ENCODE measurements at regions not wholly inside any gene's neighbourhood (a gene's known extent, or its start where the extent isn't known, plus 50 kb on each side); places are given as distances from the start of the nearest gene placed in this dataset.

DNA sequence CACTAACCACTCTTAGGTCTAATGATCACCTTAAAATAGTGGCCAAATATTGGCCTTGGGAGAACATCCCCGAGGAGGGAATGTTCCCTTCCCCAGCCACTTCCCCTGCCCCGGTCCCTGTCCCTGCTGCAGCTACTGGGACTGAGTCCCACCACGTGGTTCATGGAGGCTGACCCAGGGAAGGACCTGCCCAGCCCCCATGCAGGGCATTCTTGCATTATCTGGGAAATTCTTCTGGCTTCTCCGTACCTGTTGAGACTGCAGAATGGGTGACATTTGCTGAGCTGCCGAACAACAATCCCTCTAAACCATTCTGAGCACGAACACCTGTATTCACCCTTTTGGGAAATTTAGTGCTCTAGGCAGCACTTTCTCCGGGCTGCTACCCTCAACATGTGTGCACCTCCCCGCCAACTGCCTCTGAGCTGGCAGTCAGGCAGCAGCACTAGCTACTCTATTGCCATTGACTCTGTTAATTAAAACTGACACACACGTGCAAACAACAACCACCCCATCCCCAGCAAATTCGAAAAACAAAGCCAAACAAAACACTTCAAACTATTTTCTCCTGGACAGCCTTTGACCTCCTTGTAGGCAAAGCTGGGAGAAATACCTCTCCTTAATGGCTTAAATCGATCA is 567.4 kb upstream of the MKI67 start:
- DNase-seq, result no peak

DNA sequence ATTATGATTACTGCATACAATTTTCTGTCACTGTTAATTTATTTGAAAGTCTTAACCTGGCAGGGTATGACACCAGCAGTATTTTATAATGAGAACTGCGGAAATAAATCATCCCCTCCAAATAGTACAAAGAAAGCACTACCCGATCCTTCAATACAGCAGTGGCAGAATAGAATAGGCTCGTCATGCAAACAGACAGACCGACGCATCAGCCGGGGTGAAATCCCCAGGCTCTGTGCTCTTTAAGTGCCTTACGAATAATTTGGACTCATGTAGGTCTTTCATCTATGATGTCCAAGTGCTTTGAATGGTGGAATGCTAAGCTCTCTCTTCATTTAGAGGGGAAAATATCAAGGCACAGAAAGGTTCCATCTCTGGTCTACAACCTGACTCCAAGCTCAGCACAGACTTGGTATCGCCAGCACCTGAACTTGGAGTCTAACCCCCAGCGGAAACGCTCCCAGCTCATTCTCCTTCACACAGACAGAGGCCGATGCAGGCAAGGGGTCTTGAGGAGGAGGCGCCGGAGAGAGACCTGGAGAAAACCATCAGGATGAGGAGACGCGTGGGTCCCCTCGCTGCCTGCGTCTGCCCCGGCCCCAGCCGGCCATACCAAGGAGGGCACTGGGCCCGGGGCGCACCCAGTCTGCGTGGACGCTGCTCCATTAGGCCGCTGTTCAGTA is 568.1 kb upstream of the MKI67 start:
- no peak for DNase-seq

DNA sequence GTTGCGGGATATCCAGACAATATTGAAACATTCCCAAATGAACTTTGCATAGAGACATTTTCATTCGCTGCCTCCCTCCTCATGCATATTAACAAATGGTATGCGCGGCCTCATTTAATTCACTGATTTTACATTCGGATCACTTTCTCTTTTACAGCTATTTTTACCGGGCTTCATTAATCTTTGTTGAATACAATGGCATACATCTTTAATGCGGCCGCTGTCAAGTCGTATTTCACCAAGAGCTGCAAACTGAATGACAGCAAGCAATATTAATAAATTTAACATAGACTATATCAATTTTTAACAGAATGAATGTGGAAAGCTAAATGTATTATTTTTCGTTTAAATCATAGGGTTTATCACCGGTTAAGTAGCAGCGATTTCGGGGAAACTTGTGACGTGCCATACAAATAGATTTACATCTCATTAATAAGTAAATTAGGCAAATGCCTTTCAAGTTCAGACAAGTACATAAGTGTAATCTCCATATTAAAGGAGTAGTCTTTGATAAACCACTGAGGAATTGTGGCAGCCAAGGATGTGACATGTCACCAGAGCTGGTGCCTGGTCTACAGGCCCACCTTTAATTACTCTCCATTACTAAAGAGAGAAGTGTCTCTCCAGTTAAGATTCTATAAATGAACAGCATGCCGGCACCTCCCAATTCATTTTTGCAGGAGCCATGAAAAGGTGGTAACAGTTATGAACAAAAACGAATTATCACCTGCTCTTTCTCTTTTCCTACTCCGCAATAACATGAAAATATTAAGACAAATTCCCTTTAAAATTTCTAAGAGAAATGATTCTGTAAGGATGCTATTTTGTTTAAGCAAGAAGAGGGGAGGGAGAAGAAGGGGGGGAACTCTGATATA is 568.9 kb upstream of the MKI67 start:
- DNase-seq, result no peak

GRCh38 chr10:128695931-128696330 is 569.7 kb upstream of the MKI67 start:
- no peak for DNase-seq

DNA sequence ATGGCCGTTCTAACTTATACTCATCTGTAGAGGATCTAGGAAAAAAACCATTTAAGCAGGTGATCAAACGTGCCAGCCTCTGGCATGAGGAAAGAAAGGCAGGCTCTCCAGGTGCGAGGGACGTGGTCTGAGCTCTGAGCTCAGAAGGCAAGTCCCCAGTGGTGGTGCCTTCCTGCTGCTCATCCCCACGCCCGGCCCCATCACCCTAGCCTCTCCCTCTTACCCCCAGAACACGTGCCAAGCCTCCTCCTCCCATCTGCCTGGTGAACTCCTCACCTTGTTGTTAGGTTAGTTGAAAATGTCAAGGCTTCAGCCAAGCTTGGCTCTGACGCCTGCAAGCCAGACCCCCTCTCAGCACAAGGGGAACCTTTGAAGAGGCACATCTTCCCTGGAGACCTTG is 571.2 kb upstream of the MKI67 start:
- DNase-seq, result no peak

- DNase-seq, result no peak
Observed at GRCh38 chr10:128701381-128701780, 575.2 kb upstream of the MKI67 start.

DNA sequence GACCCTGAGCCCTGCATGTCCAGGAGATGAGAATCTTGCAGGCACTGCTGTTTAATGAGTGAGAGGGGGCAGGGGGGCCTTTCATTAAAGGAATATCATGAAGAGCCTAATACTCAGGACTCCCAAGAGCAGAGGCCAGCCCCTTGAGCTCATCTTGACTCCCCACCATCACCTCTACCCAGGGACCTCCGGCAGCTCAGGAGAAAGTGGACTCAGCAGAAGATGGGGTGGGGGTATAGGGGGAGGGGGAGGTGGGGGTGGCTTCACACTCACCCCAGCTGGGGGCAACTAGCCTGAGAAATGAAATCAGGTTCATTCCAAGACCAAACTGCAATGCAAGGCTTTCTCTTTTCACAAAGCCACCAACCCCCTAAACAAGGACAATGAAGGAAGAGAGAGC is 575.6 kb upstream of the MKI67 start:
- DNase-seq, result no peak

- DNase-seq, result no peak
Observed at GRCh38 chr10:128704716-128705115, 578.5 kb upstream of the MKI67 start.

DNA sequence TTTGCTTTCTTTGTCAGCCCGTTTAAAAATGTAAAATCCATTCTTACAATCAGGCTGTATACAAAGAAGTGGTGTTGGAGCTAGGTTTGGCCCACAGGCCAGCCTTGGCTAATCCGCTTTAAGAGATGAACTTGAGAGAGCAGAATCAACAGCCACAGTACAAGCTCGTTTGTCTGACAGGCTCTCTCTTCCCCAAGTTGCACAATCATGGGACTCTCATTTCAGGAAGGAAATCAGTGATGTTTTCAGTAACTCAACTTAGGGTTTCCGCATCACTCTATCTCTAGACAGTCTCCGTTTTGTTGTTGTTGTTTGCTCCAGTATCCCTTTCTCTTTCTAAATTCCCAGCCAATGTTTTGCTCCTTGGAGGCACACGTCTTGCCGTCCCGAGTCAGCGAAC is 582.0 kb upstream of the MKI67 start:
- DNase-seq, result no peak

DNA sequence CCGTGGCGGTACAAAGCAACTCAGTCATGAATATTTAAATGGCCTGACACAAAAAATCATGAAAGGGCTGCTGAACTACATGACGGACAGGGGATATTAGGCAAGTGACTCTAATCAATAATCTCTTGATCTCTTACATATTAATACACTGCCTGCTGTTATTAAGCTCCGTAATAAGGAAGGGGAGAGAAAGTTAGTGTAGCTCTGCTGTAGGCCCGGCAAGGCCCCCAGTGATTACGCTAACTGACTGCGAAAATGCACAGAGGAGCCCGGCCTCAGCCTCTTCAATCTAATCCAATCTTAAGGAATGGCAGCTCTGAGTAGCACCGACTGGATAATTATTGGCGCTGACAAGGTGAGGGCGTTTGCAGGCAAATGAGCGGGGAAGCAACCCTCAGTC is 583.5 kb upstream of the MKI67 start:
- no peak for DNase-seq

GRCh38 chr10:128710098-128710797 is 584.0 kb upstream of the MKI67 start:
- no peak for DNase-seq

DNA sequence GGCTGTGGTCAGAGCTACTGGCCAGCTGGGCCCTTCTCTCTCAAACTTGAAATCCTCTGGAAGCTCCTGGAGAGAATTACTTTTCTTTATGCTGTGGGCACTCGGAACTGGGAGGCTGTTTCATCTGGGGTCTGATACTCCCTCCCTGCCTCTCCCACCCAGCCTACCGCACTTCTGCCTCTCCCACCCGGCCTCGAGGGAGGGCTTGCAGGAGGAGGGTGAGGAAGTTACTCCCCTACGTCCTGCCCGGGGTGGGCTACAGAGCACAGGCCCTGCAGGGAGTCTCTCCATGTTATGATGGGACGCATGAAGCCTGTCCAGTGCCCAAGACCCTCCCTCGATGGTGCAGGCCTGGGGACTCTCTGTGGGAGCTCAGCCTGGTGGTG is 584.6 kb upstream of the MKI67 start:
- no peak for DNase-seq

DNA sequence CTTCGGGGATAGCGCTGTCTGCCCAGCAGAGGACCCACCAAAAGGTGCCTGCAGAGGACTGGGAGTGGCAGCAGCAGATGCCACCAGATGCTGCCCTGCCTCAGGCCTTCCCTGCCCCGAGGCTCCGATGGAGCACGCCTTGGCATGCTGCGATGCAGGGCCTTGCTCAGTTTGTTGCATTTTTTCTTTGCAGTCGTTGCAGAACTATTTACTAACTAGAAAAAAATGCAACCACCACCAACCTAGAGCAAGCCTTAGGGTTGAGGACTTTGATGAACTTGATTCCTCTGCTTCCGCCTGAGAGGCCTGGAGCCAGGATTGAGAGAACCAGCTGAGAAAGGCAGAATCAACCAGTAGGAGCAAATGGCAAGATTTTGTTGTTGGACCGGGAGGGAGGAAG is 585.6 kb upstream of the MKI67 start:
- no peak for DNase-seq

- no peak for DNase-seq
Observed at GRCh38 chr10:128712661-128713400, 586.6 kb upstream of the MKI67 start.

- no peak for DNase-seq
Observed at GRCh38 chr10:128713471-128713870, 587.2 kb upstream of the MKI67 start.

- DNase-seq, result no peak
Observed at GRCh38 chr10:128713874-128714570, 587.8 kb upstream of the MKI67 start.

GRCh38 chr10:128714644-128715415 is 588.6 kb upstream of the MKI67 start:
- no peak for DNase-seq

DNA sequence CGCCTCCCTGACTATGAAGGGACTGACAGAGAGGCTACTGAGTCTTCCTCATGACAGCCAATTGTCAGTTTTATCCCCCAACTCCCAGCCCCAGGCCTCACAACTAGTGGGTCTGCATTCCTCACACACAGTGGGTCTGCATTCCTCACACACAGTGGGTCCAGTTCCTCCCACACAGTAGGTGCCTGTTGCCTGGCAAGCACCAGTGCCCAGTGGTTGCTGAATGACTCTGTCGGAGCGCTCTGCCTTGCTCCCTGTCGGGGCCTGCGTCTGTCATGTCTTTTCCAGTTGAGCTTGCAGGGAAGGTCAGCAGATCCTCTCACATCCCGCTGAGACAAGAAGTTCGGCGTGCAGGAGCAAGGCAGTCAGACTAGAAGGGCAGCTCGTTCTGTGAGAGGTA is 590.0 kb upstream of the MKI67 start:
- no peak for DNase-seq

DNA sequence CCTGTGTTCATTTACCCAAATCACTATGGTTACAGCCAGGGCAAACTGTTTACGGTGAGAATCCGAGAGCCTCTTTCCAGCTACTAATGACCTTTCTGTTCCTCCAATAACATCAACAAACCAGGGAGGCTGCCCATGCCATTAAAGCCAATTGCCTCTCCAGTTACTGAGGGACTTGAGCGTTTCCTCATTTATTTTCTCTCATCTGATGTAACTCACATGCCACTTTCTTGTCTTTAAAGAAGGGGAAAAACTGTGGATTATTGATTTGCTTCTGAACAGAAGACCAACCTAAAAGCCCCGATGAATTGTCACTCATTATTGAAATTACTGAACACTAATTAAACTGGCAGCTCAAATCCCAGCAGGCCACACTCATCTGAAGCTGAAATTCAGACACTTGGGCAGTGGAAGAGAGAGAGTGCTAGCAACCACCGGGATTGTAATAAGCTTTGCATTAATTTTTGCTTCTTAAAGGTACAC is 595.8 kb upstream of the MKI67 start:
- DNase-seq, result no peak

GRCh38 chr10:128722947-128723346 is 596.7 kb upstream of the MKI67 start:
- DNase-seq, result no peak

DNA sequence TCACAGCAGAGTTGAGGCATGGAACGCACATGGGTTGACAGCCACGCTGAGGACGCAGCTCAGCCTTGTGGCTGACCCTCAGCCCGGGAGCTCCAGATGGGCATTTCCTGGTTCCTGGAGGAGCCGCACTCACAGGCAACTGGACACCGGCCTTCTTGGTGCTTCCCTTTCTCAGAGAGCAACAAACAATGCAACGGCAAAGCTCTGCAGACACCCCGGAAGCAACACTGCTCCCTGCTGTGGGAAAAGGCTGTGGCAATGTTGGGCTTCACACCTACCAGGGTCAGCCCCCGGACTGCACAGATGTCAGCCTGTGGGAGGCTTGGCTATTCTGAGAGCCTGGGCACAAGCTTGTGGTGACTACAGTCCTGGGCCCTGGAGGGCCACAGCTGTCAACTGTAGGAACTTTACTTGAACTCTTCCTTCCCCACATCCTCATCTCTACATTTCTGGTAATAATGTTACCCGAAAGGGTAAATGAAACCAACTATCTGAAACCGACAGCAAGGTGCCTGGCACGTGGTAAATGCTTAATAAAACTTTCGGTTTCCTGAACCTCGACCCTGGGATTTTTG is 597.5 kb upstream of the MKI67 start:
- DNase-seq, result no peak

Measured in NCI-H187 (cell line).